Fibroblast of lung (primary cell): ENCODE measurements at regions not wholly inside any gene's neighbourhood (a gene's known extent, or its start where the extent isn't known, plus 50 kb on each side); places are given as distances from the start of the nearest gene placed in this dataset.

Experiments used
- CTCF ChIP-seq, 2 donors: IDR thresholded peaks in 1 of 2; conservative IDR thresholded peaks in 1 of 2; 1 replicate in 1 of 2; 2 replicates in 1 of 2; pipeline ENCODE4 v1.5.1; 2011 to 2012; ENCODE audit warnings: low read length in 2 of 2, control low read depth in 1 of 2, inconsistent platforms in 1 of 2, low read depth in 1 of 2, mild to moderate bottlenecking in 1 of 2
- EZH2 ChIP-seq: IDR thresholded peaks from 2 replicates; pipeline ENCODE4 v1.5.1; 2012; ENCODE audit warnings: low read length, control low read depth, mild to moderate bottlenecking; ENCODE audit errors: missing control alignments

- TF ChIP-seq CTCF (conservative IDR thresholded peaks at IDR 0.05 in 1 of 2, IDR thresholded peaks at IDR 0.05 in 1 of 2; ENCODE audit: low read depth in 1 of 2, low read length in 2 of 2) (no peak), EZH2 (no peak)
These were observed 881.0 kb upstream of the CNTNAP5 start for GRCh38 chr2:123144082-123144481.
